ENCODE measurements at regions not wholly inside any gene's neighbourhood (a gene's known extent, or its start where the extent isn't known, plus 50 kb on each side); places are given as distances from the start of the nearest gene placed in this dataset.

- TF ChIP-seq POLR2A (IDR thresholded peaks at IDR 0.05) = no peak
- TF ChIP-seq CTCF (IDR thresholded peaks at IDR 0.05) = no peak
Observed at GRCh38 chrX:125782184-125782583, 383.9 kb downstream of the DCAF12L2 start.
